Skeletal muscle tissue (tissue), 3 donors: ENCODE measurements at regions not wholly inside any gene's neighbourhood (a gene's known extent, or its start where the extent isn't known, plus 50 kb on each side); places are given as distances from the start of the nearest gene placed in this dataset.

Experiments used
- H3K27ac ChIP-seq: one replicate; pipeline ENCODE4 v1.7.0; 2013; ENCODE audit warnings: mild to moderate bottlenecking, low read depth, low read length, inconsistent platforms
- H3K27me3 ChIP-seq, 3 donors: one replicate each; pipeline ENCODE4 v1.7.0; 2013; ENCODE audit warnings: low read length in 3 of 3; ENCODE audit not compliant: control insufficient read depth in 3 of 3, insufficient read depth in 3 of 3
- H3K36me3 ChIP-seq, 3 donors: one replicate each; pipeline ENCODE4 v1.7.0; 2013; ENCODE audit warnings: low read length in 3 of 3; ENCODE audit not compliant: control insufficient read depth in 3 of 3, insufficient read depth in 3 of 3
- H3K4me1 ChIP-seq, 3 donors: one replicate each; pipeline ENCODE4 v1.7.0; 2013; ENCODE audit warnings: low read length in 3 of 3, mild to moderate bottlenecking in 3 of 3; ENCODE audit not compliant: control insufficient read depth in 3 of 3, insufficient read depth in 3 of 3
- H3K4me3 ChIP-seq, 3 donors: one replicate each; pipeline ENCODE4 v1.7.0; 2013; ENCODE audit warnings: low read length in 3 of 3
- H3K9ac ChIP-seq, 3 donors: one replicate each; pipeline ENCODE4 v1.7.0; 2013; ENCODE audit warnings: low read length in 3 of 3, mild to moderate bottlenecking in 3 of 3, moderate library complexity in 2 of 3, low read depth in 1 of 3
- H3K9me3 ChIP-seq, 3 donors: one replicate each; pipeline ENCODE4 v1.7.0; 2013; ENCODE audit warnings: low read length in 3 of 3; ENCODE audit not compliant: control insufficient read depth in 3 of 3
- donor health status: Osteomylitis.

DNA sequence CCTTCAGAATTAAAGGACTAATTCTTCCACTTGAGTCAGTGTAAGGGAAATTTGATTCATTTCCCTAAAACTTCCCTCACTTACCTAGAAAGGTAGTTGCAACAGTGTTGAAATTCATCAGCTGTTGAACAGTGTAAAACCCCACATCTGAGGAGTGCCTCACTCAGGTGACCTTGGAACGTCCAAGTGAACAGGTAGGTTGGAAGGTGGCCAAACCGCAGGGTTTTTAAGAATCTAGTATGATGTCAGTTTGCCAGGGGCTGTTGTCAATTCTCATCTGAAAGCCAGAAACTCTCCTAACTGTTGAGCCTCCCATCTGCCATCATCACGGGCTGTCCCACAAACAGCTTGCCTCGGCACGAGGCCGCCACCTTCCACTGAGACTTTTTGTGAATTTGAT lies 105.7 kb downstream of the TMEM174 start:
- no peak overlapping the region for H3K27ac ChIP-seq
- no peak overlapping the region for H3K4me3 ChIP-seq
- H3K27me3 ChIP-seq: peaks cover 10 to 17% (median 16%) of the 10 kb centered on the region in 3 donors
- H3K36me3 ChIP-seq: no peaks in the 10 kb centered on the region
- H3K9ac ChIP-seq: no peak overlapping the region
- H3K9me3 ChIP-seq: no peaks in the 10 kb centered on the region
- H3K4me1 ChIP-seq: peaks cover 13% of the 10 kb centered on the region in 3 donors

- Histone ChIP-seq H3K9me3 (no peaks in the 10 kb centered on the region), H3K9ac (no peak overlapping the region), H3K36me3 (no peaks in the 10 kb centered on the region), H3K27me3 (peaks cover 8 to 26% (median 12%) of the 10 kb centered on the region in 3 donors), H3K4me3 (peak overlapping the region in 1 of 3 donors; percentile 14), H3K27ac (no peak overlapping the region), H3K4me1 (peaks cover 10 to 17% (median 16%) of the 10 kb centered on the region in 3 donors)
These were observed 102.1 kb downstream of the TMEM174 start for GRCh38 chr5:73274881-73275663.

- peaks cover 11 to 30% (median 12%) of the 10 kb centered on the region in 3 donors for H3K27me3 ChIP-seq
- H3K4me1 ChIP-seq: peaks cover 10 to 17% (median 16%) of the 10 kb centered on the region in 3 donors
- H3K9me3 ChIP-seq: no peaks in the 10 kb centered on the region
- no peaks in the 10 kb centered on the region for H3K36me3 ChIP-seq
- no peak overlapping the region for H3K9ac ChIP-seq
- H3K4me3 ChIP-seq: no peak overlapping the region
- H3K27ac ChIP-seq: no peak overlapping the region
These were observed 101.1 kb downstream of the TMEM174 start for GRCh38 chr5:73274121-73274520.

DNA sequence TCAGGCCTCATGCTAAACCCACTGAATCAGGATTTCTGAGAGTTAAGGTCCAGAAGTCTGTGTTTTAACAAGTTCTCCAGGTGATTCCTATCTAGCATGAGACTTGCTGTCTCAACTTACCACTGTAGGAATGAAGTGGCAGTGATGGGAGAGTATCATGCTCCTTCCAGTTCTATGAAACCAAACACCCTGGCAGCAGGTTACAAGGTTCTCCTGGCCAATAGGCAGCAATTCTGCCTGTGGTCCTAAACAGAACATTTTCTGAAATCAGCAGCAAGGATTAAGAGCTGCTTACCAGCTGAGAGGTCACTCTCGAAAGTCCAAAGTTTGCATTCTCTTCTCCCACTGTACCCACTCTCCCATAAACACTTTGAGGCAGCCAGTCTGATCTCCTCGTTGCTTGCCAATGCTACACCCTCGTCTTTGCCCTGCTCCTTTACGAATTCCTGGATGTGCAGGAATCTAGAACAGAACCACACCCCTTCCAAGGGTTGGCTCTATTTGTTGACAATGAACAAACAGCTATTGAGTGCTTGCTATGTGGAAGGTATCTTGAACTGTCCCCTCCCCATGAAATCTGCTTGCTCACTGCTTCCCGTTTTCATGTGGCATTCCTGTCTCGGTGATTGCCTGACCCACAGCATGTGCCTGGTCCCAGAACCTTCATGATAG lies 100.5 kb downstream of the TMEM174 start:
- H3K36me3 ChIP-seq: no peaks in the 10 kb centered on the region
- H3K9me3 ChIP-seq: no peaks in the 10 kb centered on the region
- no peak overlapping the region for H3K4me3 ChIP-seq
- H3K27me3 ChIP-seq: peaks cover 11 to 27% (median 12%) of the 10 kb centered on the region in 3 donors
- peaks cover 10 to 17% (median 16%) of the 10 kb centered on the region in 3 donors for H3K4me1 ChIP-seq
- H3K9ac ChIP-seq: no peak overlapping the region
- H3K27ac ChIP-seq: no peak overlapping the region

DNA sequence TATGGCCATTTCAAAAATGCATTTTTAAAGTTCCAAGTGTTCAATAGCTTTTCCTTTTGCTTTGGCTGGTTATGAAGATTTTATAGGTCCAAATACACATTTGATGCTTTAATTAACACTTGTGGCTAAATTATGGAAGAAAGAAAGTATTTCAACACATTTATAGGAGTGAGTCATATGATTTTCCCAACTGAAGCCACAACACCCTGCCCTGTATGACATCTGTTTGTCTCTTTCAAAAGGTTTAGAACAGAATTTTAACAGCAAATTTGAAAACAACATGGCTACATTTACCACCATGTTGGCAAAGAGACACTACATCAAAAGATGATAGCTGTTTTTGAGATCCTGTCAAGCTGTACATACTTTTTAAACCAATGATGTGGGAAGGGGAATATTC lies 99.4 kb downstream of the TMEM174 start:
- no peak overlapping the region for H3K9ac ChIP-seq
- no peak overlapping the region for H3K27ac ChIP-seq
- H3K27me3 ChIP-seq: peaks cover 8 to 31% (median 17%) of the 10 kb centered on the region in 3 donors
- H3K9me3 ChIP-seq: no peaks in the 10 kb centered on the region
- H3K4me1 ChIP-seq: peaks cover 10 to 17% (median 16%) of the 10 kb centered on the region in 3 donors
- H3K36me3 ChIP-seq: no peaks in the 10 kb centered on the region
- H3K4me3 ChIP-seq: no peak overlapping the region

DNA sequence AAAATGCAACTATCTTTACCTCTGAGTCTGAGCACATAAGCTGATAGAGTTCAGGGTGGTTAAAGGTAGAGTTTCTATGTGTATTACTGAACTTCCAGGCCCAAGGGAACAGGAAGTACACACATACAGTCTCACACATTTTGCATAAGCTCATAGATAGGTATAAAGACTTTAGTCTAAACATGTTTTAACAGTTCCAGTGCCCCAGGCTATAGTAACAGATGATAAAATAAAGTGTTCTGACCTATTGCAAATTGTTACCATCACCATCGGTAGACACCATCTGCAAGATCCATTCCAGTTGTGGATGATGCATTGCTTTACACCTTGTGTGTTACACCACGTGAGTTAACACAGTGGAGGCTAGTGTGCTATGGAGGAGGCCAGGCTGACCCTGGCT lies 95.8 kb downstream of the TMEM174 start:
- no peaks in the 10 kb centered on the region for H3K9me3 ChIP-seq

DNA sequence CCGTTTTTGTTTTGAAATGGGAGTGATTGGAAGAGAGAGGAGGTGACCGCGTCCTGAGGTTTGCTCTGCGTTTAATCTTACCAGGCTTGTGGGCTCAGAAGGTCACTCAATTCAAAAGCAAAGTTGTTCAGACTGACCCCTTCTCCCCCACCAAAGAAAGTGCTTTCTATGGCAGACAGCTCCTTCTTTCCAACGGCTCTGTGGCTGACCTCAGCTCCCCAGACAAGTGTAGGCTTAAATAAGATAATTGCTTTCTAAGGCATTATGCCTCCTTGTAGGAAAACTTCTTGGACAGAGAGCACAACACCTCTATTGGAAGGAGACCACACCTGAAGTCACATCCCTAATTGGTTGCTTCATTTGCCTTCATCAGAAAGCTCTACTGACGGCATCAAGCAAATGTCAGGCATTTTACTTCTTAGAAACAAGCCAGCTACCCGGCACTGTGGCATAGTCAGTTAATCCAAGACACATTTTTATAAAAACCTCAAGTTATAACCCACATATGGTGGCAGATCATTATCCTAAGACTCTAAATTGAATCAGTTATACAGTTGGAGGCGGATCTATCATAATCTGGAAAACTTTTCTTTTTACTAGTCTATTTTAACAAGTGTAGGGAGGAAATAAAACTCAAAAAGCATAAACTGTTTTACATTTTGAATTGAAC lies 94.9 kb downstream of the TMEM174 start:
- Histone ChIP-seq H3K4me3 (no peak overlapping the region), H3K27ac (no peak overlapping the region), H3K9ac (no peak overlapping the region), H3K4me1 (no peaks in the 10 kb centered on the region), H3K9me3 (no peaks in the 10 kb centered on the region), H3K27me3 (peaks cover 8 to 30% (median 14%) of the 10 kb centered on the region in 3 donors), H3K36me3 (no peaks in the 10 kb centered on the region)

More for the DNA sequence above, 95.8 kb downstream of the TMEM174 start:
- Histone ChIP-seq H3K9ac (no peak overlapping the region), H3K4me3 (no peak overlapping the region), H3K4me1 (peaks cover 2 to 6% (median 5%) of the 10 kb centered on the region in 3 donors), H3K27ac (no peak overlapping the region), H3K27me3 (peaks cover 8 to 35% (median 19%) of the 10 kb centered on the region in 3 donors), H3K36me3 (no peaks in the 10 kb centered on the region)

DNA sequence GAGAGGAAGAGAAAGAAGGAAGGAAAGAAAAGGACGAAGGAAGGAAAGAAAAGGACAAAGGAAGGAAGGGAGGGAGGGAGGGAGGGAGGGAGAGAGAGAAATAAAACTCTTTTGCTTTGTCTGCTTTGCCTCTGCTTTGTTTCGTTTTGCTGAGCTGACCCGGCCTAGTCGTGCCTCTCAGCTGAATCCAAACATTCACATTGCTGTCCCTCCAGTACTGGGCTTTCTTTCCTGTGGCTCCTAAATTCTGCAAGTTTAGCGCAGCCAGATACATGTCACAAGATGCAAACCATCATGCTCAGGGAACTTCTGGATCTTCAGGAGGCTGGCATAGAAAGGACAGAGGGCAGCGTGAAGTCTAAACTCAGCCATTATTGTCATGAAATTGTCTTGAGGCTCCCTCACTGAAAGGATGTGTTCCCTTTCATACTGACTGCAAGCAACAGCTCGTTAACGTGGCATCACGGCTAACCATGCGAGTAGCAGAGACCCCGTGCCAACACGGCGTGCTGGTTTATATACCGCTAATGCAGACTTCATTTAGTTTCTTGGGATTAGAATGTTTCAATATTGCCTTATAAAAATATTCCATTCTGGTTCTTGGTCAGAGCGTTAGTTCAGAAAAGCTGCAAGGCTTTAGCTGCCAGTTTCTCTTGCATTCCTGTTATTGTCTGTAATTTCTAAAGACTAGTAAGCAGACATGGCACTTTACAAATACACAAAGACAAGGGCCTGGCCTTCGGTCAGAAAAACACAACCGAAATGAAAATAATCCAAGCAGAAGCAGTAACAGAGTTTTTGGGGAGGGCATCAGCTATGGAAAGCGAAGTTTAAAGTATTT lies 94.2 kb downstream of the TMEM174 start:
- no peaks in the 10 kb centered on the region for H3K36me3 ChIP-seq
- peaks cover 8 to 26% (median 14%) of the 10 kb centered on the region in 3 donors for H3K27me3 ChIP-seq
- no peaks in the 10 kb centered on the region for H3K4me1 ChIP-seq
- H3K27ac ChIP-seq: no peak overlapping the region
- no peaks in the 10 kb centered on the region for H3K9me3 ChIP-seq
- no peak overlapping the region for H3K4me3 ChIP-seq
- H3K9ac ChIP-seq: no peak overlapping the region

GRCh38 chr5:73266176-73266738 lies 93.3 kb downstream of the TMEM174 start:
- Histone ChIP-seq H3K9me3 (no peaks in the 10 kb centered on the region), H3K4me1 (no peaks in the 10 kb centered on the region), H3K36me3 (no peaks in the 10 kb centered on the region), H3K4me3 (no peak overlapping the region), H3K27me3 (peaks cover 8 to 23% (median 14%) of the 10 kb centered on the region in 3 donors), H3K9ac (no peak overlapping the region), H3K27ac (no peak overlapping the region)
